ENCODE measurements at regions not wholly inside any gene's neighbourhood (a gene's known extent, or its start where the extent isn't known, plus 50 kb on each side); places are given as distances from the start of the nearest gene placed in this dataset.

DNA sequence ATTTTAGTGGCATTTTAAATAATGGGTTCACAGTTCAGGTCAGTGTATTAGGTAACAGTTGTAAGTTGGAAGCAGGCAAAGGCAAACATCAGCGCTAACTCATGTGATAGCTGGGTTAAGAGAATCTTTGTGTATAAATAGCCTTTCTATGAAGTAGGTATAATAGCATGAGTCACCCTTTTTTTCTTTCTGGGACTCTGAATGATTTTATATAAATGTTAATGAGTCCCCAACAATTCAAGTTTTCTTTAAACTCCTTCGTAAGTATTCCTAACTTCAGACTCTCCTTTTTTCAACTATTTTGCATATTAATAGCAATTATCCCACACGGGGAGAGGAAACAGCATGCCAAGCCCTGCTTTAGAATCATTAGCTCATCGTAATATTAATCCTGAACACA, 384.3 kb downstream of the PIK3C3 start:
- Histone ChIP-seq H3K9me3 (ENCODE audit: control insufficient read depth in 1 of 2, low read length in 2 of 2) (no peaks in the 10 kb centered on the region), H3K9ac (ENCODE audit: low read depth in 1 of 2, low read length in 2 of 2) (no peak overlapping the region), H3K36me3 (ENCODE audit: control insufficient read depth in 1 of 2, insufficient read depth in 2 of 2, low read length in 2 of 2) (no peaks in the 10 kb centered on the region), H3K27me3 (ENCODE audit: control insufficient read depth in 1 of 2, insufficient read depth in 2 of 2, low read length in 2 of 2) (no peaks in the 10 kb centered on the region), H3K4me1 (ENCODE audit: control insufficient read depth in 1 of 2, insufficient read depth in 2 of 2, low read length in 2 of 2) (no peaks in the 10 kb centered on the region), H3K27ac (ENCODE audit: low read depth, low read length) (no peak overlapping the region), H3K4me3 (ENCODE audit: low read depth in 1 of 2, low read length in 2 of 2) (no peak overlapping the region)

DNA sequence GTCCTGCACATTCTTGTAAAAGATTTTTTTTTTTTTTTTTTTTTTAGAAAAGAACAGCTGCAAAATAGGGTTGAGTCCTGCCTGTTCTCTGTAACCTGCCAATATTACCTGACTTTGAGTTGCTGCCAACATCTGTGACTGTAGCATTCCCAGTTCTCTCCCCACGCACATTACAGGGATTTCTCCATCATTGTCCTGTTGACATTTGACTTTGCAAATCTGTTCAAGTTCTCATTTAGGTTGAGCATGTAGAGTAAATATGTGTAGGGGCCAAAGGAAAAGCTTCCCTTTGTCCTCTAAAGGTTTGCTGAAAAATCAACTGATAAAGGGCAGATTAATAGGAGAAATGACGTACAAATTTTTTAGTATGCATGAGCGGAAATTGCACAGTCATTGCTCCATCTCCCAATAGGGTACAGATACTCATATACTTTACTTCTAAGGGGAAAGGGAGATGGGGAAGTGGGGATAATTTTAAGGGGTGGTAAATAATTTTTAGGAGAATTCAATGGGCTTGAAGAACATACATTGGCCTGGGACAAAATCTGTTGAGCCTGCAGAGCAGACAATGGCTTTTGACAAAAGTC, 385.5 kb downstream of the PIK3C3 start:
- H3K9ac ChIP-seq (ENCODE audit: low read depth in 1 of 2, low read length in 2 of 2) = no peak overlapping the region
- no peak overlapping the region for H3K27ac ChIP-seq (ENCODE audit: low read depth, low read length)
- H3K4me1 ChIP-seq (ENCODE audit: control insufficient read depth in 1 of 2, insufficient read depth in 2 of 2, low read length in 2 of 2) = no peaks in the 10 kb centered on the region
- H3K9me3 ChIP-seq (ENCODE audit: control insufficient read depth in 1 of 2, low read length in 2 of 2) = no peaks in the 10 kb centered on the region
- H3K27me3 ChIP-seq (ENCODE audit: control insufficient read depth in 1 of 2, insufficient read depth in 2 of 2, low read length in 2 of 2) = no peaks in the 10 kb centered on the region
- no peaks in the 10 kb centered on the region for H3K36me3 ChIP-seq (ENCODE audit: control insufficient read depth in 1 of 2, insufficient read depth in 2 of 2, low read length in 2 of 2)
- no peak overlapping the region for H3K4me3 ChIP-seq (ENCODE audit: low read depth in 1 of 2, low read length in 2 of 2)

GRCh38 chr18:42341423-42341822, 386.4 kb downstream of the PIK3C3 start:
- Histone ChIP-seq H3K27me3 (ENCODE audit: control insufficient read depth in 1 of 2, insufficient read depth in 2 of 2, low read length in 2 of 2) (no peaks in the 10 kb centered on the region), H3K4me1 (ENCODE audit: control insufficient read depth in 1 of 2, insufficient read depth in 2 of 2, low read length in 2 of 2) (no peaks in the 10 kb centered on the region), H3K4me3 (ENCODE audit: low read depth in 1 of 2, low read length in 2 of 2) (no peak overlapping the region), H3K9ac (ENCODE audit: low read depth in 1 of 2, low read length in 2 of 2) (no peak overlapping the region), H3K9me3 (ENCODE audit: control insufficient read depth in 1 of 2, low read length in 2 of 2) (no peaks in the 10 kb centered on the region), H3K36me3 (ENCODE audit: control insufficient read depth in 1 of 2, insufficient read depth in 2 of 2, low read length in 2 of 2) (no peaks in the 10 kb centered on the region), H3K27ac (ENCODE audit: low read depth, low read length) (no peak overlapping the region)

GRCh38 chr18:42348722-42349121, 393.7 kb downstream of the PIK3C3 start:
- Histone ChIP-seq H3K4me3 (ENCODE audit: low read depth in 1 of 2, low read length in 2 of 2) (no peak overlapping the region), H3K4me1 (ENCODE audit: control insufficient read depth in 1 of 2, insufficient read depth in 2 of 2, low read length in 2 of 2) (no peaks in the 10 kb centered on the region), H3K9me3 (ENCODE audit: control insufficient read depth in 1 of 2, low read length in 2 of 2) (no peaks in the 10 kb centered on the region), H3K27me3 (ENCODE audit: control insufficient read depth in 1 of 2, insufficient read depth in 2 of 2, low read length in 2 of 2) (no peaks in the 10 kb centered on the region), H3K36me3 (ENCODE audit: control insufficient read depth in 1 of 2, insufficient read depth in 2 of 2, low read length in 2 of 2) (no peaks in the 10 kb centered on the region), H3K27ac (ENCODE audit: low read depth, low read length) (no peak overlapping the region), H3K9ac (ENCODE audit: low read depth in 1 of 2, low read length in 2 of 2) (no peak overlapping the region)

GRCh38 chr18:42351455-42351854, 396.4 kb downstream of the PIK3C3 start:
- H3K9ac ChIP-seq (ENCODE audit: low read depth in 1 of 2, low read length in 2 of 2) = no peak overlapping the region
- H3K9me3 ChIP-seq (ENCODE audit: control insufficient read depth in 1 of 2, low read length in 2 of 2) = no peaks in the 10 kb centered on the region
- no peak overlapping the region for H3K4me3 ChIP-seq (ENCODE audit: low read depth in 1 of 2, low read length in 2 of 2)
- H3K27me3 ChIP-seq (ENCODE audit: control insufficient read depth in 1 of 2, insufficient read depth in 2 of 2, low read length in 2 of 2) = no peaks in the 10 kb centered on the region
- H3K36me3 ChIP-seq (ENCODE audit: control insufficient read depth in 1 of 2, insufficient read depth in 2 of 2, low read length in 2 of 2) = no peaks in the 10 kb centered on the region
- H3K4me1 ChIP-seq (ENCODE audit: control insufficient read depth in 1 of 2, insufficient read depth in 2 of 2, low read length in 2 of 2) = no peaks in the 10 kb centered on the region
- H3K27ac ChIP-seq (ENCODE audit: low read depth, low read length) = no peak overlapping the region

DNA sequence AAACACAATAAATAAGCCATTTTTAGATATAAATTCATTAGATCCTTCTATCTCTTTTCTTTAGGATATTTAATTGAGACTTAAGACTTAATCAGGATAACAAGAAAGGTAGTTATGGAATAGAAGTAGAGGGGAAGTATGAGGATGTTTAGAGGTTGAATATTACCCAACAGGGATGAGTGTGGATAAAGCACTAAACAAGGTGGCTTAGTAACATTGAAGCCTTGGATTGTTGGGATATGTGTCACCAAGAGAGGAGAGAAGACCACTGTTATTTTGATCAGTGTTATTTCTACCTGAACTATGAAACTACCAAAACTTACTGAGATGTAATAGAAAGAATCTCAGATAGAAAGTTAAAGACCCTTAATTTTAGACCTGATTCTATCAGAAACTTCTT, 405.7 kb downstream of the PIK3C3 start:
- Histone ChIP-seq H3K27me3 (ENCODE audit: control insufficient read depth in 1 of 2, insufficient read depth in 2 of 2, low read length in 2 of 2) (no peaks in the 10 kb centered on the region), H3K9me3 (ENCODE audit: control insufficient read depth in 1 of 2, low read length in 2 of 2) (no peaks in the 10 kb centered on the region), H3K27ac (ENCODE audit: low read depth, low read length) (no peak overlapping the region), H3K4me1 (ENCODE audit: control insufficient read depth in 1 of 2, insufficient read depth in 2 of 2, low read length in 2 of 2) (no peaks in the 10 kb centered on the region), H3K4me3 (ENCODE audit: low read depth in 1 of 2, low read length in 2 of 2) (no peak overlapping the region), H3K9ac (ENCODE audit: low read depth in 1 of 2, low read length in 2 of 2) (no peak overlapping the region), H3K36me3 (ENCODE audit: control insufficient read depth in 1 of 2, insufficient read depth in 2 of 2, low read length in 2 of 2) (no peaks in the 10 kb centered on the region)

GRCh38 chr18:42363446-42364441, 408.7 kb downstream of the PIK3C3 start:
- H3K9me3 ChIP-seq (ENCODE audit: control insufficient read depth in 1 of 2, low read length in 2 of 2) = no peaks in the 10 kb centered on the region
- H3K4me1 ChIP-seq (ENCODE audit: control insufficient read depth in 1 of 2, insufficient read depth in 2 of 2, low read length in 2 of 2) = no peaks in the 10 kb centered on the region
- no peak overlapping the region for H3K4me3 ChIP-seq (ENCODE audit: low read depth in 1 of 2, low read length in 2 of 2)
- no peaks in the 10 kb centered on the region for H3K27me3 ChIP-seq (ENCODE audit: control insufficient read depth in 1 of 2, insufficient read depth in 2 of 2, low read length in 2 of 2)
- no peak overlapping the region for H3K27ac ChIP-seq (ENCODE audit: low read depth, low read length)
- no peak overlapping the region for H3K9ac ChIP-seq (ENCODE audit: low read depth in 1 of 2, low read length in 2 of 2)
- H3K36me3 ChIP-seq (ENCODE audit: control insufficient read depth in 1 of 2, insufficient read depth in 2 of 2, low read length in 2 of 2) = no peaks in the 10 kb centered on the region

- Histone ChIP-seq H3K27me3 (ENCODE audit: control insufficient read depth in 1 of 2, insufficient read depth in 2 of 2, low read length in 2 of 2) (no peaks in the 10 kb centered on the region), H3K4me1 (ENCODE audit: control insufficient read depth in 1 of 2, insufficient read depth in 2 of 2, low read length in 2 of 2) (no peaks in the 10 kb centered on the region)
Observed at GRCh38 chr18:42364766-42365165, 409.7 kb downstream of the PIK3C3 start.

GRCh38 chr18:42365591-42365990, 410.6 kb downstream of the PIK3C3 start:
- Histone ChIP-seq H3K27me3 (ENCODE audit: control insufficient read depth in 1 of 2, insufficient read depth in 2 of 2, low read length in 2 of 2) (no peaks in the 10 kb centered on the region), H3K4me1 (ENCODE audit: control insufficient read depth in 1 of 2, insufficient read depth in 2 of 2, low read length in 2 of 2) (no peaks in the 10 kb centered on the region), H3K9me3 (ENCODE audit: control insufficient read depth in 1 of 2, low read length in 2 of 2) (no peaks in the 10 kb centered on the region), H3K27ac (ENCODE audit: low read depth, low read length) (no peak overlapping the region), H3K36me3 (ENCODE audit: control insufficient read depth in 1 of 2, insufficient read depth in 2 of 2, low read length in 2 of 2) (no peaks in the 10 kb centered on the region), H3K4me3 (ENCODE audit: low read depth in 1 of 2, low read length in 2 of 2) (no peak overlapping the region), H3K9ac (ENCODE audit: low read depth in 1 of 2, low read length in 2 of 2) (no peak overlapping the region)

More at GRCh38 chr18:42364766-42365165, 409.7 kb downstream of the PIK3C3 start:
- H3K27ac ChIP-seq (ENCODE audit: low read depth, low read length) = no peak overlapping the region
- no peaks in the 10 kb centered on the region for H3K9me3 ChIP-seq (ENCODE audit: control insufficient read depth in 1 of 2, low read length in 2 of 2)
- no peak overlapping the region for H3K4me3 ChIP-seq (ENCODE audit: low read depth in 1 of 2, low read length in 2 of 2)
- no peak overlapping the region for H3K9ac ChIP-seq (ENCODE audit: low read depth in 1 of 2, low read length in 2 of 2)
- H3K36me3 ChIP-seq (ENCODE audit: control insufficient read depth in 1 of 2, insufficient read depth in 2 of 2, low read length in 2 of 2) = no peaks in the 10 kb centered on the region

DNA sequence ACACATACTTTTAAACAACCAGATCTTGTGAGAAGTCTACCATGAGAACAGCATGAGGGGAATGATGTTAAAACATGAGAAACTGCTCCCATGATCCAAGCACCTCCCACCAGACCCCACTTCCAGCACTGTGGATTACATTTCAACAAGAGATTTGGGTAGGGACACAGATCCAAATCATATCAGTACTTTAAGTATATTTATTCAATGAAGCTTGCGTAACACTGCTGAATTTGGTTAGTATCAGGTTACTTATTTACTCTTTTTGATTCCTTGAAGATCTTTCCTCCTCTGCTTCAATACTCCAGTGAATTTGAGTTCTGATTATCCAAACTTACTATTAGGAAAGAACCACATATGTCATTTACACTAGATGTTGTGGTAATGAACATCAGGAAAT, 418.6 kb downstream of the PIK3C3 start:
- H3K27me3 ChIP-seq (ENCODE audit: control insufficient read depth in 1 of 2, insufficient read depth in 2 of 2, low read length in 2 of 2) = no peaks in the 10 kb centered on the region
- no peaks in the 10 kb centered on the region for H3K4me1 ChIP-seq (ENCODE audit: control insufficient read depth in 1 of 2, insufficient read depth in 2 of 2, low read length in 2 of 2)
- no peaks in the 10 kb centered on the region for H3K9me3 ChIP-seq (ENCODE audit: control insufficient read depth in 1 of 2, low read length in 2 of 2)
- no peak overlapping the region for H3K9ac ChIP-seq (ENCODE audit: low read depth in 1 of 2, low read length in 2 of 2)
- H3K27ac ChIP-seq (ENCODE audit: low read depth, low read length) = no peak overlapping the region
- H3K36me3 ChIP-seq (ENCODE audit: control insufficient read depth in 1 of 2, insufficient read depth in 2 of 2, low read length in 2 of 2) = no peaks in the 10 kb centered on the region
- no peak overlapping the region for H3K4me3 ChIP-seq (ENCODE audit: low read depth in 1 of 2, low read length in 2 of 2)
